Adrenal gland (tissue), 9 donors: ENCODE measurements at regions not wholly inside any gene's neighbourhood (a gene's known extent, or its start where the extent isn't known, plus 50 kb on each side); places are given as distances from the start of the nearest gene placed in this dataset.

Source experiments
- DNase-seq, 7 donors: peaks; one replicate each; pipeline ENCODE4 v3.0.0-alpha.2; 2019 to 2020
- H3K27ac ChIP-seq, 5 donors: fragments of 200-600 bp; sonication (generic) in 4 of 5; 1 replicate in 3 of 5; 2 replicates in 2 of 5; pipeline versions ENCODE4 v1.5.1 to v1.8.0; 2016 to 2020; ENCODE audit warnings: mild to moderate bottlenecking in 1 of 5
- H3K27me3 ChIP-seq: fragments of 200-600 bp; 2 replicates; pipeline ENCODE4 v1.8.0; 2021
- H3K36me3 ChIP-seq, 2 donors: fragments of 200-600 bp; replicated peaks in 1 of 2; 1 replicate in 1 of 2; 2 replicates in 1 of 2; pipeline versions ENCODE4 v1.5.1 to v1.8.0; 2018 to 2022
- H3K4me1 ChIP-seq, 2 donors: fragments of 200-600 bp; replicated peaks in 1 of 2; 1 replicate in 1 of 2; 2 replicates in 1 of 2; pipeline versions ENCODE4 v1.5.1 to v1.8.0; 2018 to 2021
- H3K4me3 ChIP-seq, 4 donors: fragments of 200-600 bp; sonication (generic) in 3 of 4; one replicate each; pipeline ENCODE4 v1.5.1; 2016 to 2018
- H3K9me3 ChIP-seq, 3 donors: fragments of 200-600 bp; sonication (generic) in 1 of 3; replicated peaks in 1 of 3; 1 replicate in 2 of 3; 2 replicates in 1 of 3; pipeline versions ENCODE4 v1.5.1 to v1.8.0; 2016 to 2021
- POLR2A ChIP-seq, 2 donors: fragments of 450-650 bp; IDR thresholded peaks; one replicate each; pipeline ENCODE4 v1.6.1; 2017; ENCODE audit warnings: antibody characterized with exemption in 2 of 2, mild to moderate bottlenecking in 2 of 2, moderate library complexity in 1 of 2
- WGBS, 4 donors: extraction: QIAGEN DNeasy Blood & Tissue Kit in 2 of 4; methylation state at CpG; one replicate each; pipeline versions ENCODE4 v1.1.5 to v1.1.7; 2013 to 2017; 5-methylcytosine and 5-hydroxymethylcytosine counted together
- intact Hi-C, 2 donors: fragments of 100-400 bp; cut with DNase I; formaldehyde crosslinking; loops; one replicate each; pipeline versions ENCODE4 v1.14.1 to v1.15.0; 2022 to 2023
- TF ChIP-seq, protein P1 (sequence below), 6 experiments: fragments of 450-650 bp in 4 of 6; fragments of 200-600 bp in 2 of 6; sonication (generic) in 1 of 6; IDR thresholded peaks; 1 replicate in 5 of 6; 2 replicates in 1 of 6; pipeline versions ENCODE4 v1.5.1 to v1.8.0; 2016 to 2021; ENCODE audit warnings: antibody characterized with exemption in 6 of 6, mild to moderate bottlenecking in 2 of 6, moderate library complexity in 1 of 6
- donor health status: healthy with polysubstance abuse.
- donor health status: Bipolar disorder and iron deficiency.
- donor health status: DM: yes; HTN: yes; CAD: no.
- donor health status: DM: no; HTN: no; CAD: no.
- donor health status: DM: no; HTN: no; CAD: no.

DNA sequence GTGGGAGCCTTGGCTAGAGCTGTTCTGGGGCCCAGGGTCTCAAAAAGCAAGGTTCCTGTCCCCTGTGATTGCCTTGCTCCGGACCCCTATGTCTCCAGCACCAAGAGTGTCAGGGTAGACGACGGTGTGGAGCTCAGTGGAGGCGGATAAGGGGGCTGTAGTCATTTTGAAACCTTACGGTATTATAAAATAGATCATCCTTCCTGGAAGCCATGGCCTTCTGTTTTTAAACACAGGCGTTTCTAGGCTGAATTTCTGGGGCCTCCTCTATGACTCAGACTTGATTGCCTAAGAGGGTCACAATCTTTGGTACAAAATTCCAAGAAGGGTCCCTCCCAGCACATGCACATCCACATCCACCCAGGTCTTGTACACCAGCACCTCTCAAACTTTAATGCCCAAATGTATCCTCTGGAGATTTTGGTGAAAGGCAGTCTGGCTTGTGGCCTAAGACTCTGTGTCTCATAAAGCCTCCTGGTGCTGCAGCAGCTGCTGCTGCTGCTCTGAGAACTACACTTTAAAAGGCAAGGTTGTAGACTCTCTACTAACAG is 70.5 kb upstream of the XCR1 start:
- Histone ChIP-seq H3K27me3 (no peaks in the 10 kb centered on the region), H3K4me3 (no peak overlapping the region), H3K9me3 (no peaks in the 10 kb centered on the region), H3K27ac (peak overlapping the region in 4 of 5 donors; percentile 38 to 89 (median 66)), H3K4me1 (peaks cover 0 to 9% of the 10 kb centered on the region in 2 donors), H3K36me3 (no peaks in the 10 kb centered on the region)
- 56 to 75% (median 69%) methylated on average over 6 of the region's 6 CpGs for WGBS, 4 donors
- peak in 1 of 7 donors; percentile 36 for DNase-seq
- no peak for TF ChIP-seq POLR2A (IDR thresholded peaks at IDR 0.05)
- TF ChIP-seq, protein P1, sequence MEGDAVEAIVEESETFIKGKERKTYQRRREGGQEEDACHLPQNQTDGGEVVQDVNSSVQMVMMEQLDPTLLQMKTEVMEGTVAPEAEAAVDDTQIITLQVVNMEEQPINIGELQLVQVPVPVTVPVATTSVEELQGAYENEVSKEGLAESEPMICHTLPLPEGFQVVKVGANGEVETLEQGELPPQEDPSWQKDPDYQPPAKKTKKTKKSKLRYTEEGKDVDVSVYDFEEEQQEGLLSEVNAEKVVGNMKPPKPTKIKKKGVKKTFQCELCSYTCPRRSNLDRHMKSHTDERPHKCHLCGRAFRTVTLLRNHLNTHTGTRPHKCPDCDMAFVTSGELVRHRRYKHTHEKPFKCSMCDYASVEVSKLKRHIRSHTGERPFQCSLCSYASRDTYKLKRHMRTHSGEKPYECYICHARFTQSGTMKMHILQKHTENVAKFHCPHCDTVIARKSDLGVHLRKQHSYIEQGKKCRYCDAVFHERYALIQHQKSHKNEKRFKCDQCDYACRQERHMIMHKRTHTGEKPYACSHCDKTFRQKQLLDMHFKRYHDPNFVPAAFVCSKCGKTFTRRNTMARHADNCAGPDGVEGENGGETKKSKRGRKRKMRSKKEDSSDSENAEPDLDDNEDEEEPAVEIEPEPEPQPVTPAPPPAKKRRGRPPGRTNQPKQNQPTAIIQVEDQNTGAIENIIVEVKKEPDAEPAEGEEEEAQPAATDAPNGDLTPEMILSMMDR (IDR thresholded peaks at IDR 0.05), result no peak
- intact Hi-C loops, result no loop called here

DNA sequence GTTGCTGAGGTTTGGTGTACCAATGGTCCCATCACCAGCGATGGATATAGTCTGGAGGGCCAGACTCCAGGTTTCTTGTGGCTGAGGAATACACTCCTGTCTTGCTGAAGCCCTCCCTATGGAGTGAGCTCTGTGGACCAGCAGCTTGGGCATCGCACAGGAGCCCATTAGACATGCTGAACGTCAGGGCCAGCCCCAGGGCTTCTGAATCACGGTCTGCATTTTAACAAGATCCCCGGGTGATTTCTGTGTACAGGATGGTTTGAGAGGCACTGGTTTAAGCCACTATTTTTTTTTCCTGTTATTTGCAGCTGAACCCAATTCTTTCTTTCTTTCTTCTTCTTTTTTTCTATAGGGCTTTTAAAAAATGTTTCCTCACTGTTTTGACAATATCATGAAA is 69.5 kb upstream of the XCR1 start:
- TF ChIP-seq POLR2A (IDR thresholded peaks at IDR 0.05), result no peak
- TF ChIP-seq, protein P1 (IDR thresholded peaks at IDR 0.05), result no peak
- Histone ChIP-seq H3K4me3 (no peak overlapping the region), H3K36me3 (no peaks in the 10 kb centered on the region), H3K9me3 (no peaks in the 10 kb centered on the region), H3K4me1 (peaks cover 0 to 9% of the 10 kb centered on the region in 2 donors), H3K27ac (peak overlapping the region in 1 of 5 donors; percentile 71), H3K27me3 (no peaks in the 10 kb centered on the region)
- WGBS, 4 donors, result 75 to 84% (median 82%) methylated on average over 5 of the region's 5 CpGs
- no peak for DNase-seq
- intact Hi-C loops, result no loop called here

DNA sequence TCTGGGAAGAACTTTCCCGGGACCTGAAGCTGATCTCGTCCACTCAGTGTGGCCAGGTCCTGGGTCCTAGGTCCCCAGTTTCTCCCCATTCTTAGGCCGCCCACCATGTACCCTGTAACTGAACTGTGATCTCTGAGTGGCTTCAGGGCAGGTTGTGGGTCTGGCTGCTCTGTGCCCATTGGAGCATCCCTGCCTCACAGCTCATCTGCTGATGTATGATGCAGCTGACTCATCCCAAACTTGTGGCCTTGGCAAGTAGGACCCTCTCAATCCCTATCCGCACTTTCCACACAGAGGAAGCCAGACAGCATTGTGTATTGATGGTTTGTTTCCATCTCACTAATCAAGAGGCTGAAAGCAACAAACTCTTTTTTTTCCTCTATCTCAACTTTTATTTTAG is 69.1 kb upstream of the XCR1 start:
- DNase-seq, result no peak
- intact Hi-C loops, result no loop called here
- no peaks in the 10 kb centered on the region for H3K27me3 ChIP-seq
- no peaks in the 10 kb centered on the region for H3K36me3 ChIP-seq
- peak overlapping the region in 1 of 5 donors; percentile 71 for H3K27ac ChIP-seq
- no peaks in the 10 kb centered on the region for H3K9me3 ChIP-seq
- no peak for TF ChIP-seq POLR2A (IDR thresholded peaks at IDR 0.05)
- TF ChIP-seq, protein P1 (IDR thresholded peaks at IDR 0.05), result no peak
- H3K4me1 ChIP-seq, result peaks cover 0 to 9% of the 10 kb centered on the region in 2 donors
- H3K4me3 ChIP-seq, result no peak overlapping the region
- 86 to 95% (median 90%) methylated on average over 4 of the region's 4 CpGs for WGBS, 4 donors

DNA sequence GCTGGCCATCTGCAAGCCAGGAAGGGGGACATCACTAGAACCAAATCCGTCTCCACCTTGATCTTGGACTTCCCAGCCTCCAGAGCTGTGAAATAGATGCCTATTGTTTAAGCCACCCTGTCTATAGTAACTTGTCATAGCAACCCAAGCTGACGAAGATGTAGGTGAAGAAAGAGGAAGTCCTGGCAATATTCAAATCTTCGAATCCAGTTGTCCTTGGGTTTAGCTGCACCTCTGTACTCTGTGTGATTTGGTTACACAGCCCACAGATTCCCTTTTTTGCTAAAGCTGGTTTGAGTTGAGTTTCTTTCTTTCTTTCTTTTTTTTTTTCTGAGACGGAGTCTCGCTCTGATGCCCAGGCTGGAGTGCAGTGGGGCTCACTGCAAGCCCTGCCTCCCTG is 68.0 kb upstream of the XCR1 start:
- Histone ChIP-seq H3K27ac (peak overlapping the region in 1 of 5 donors; percentile 71), H3K9me3 (no peaks in the 10 kb centered on the region), H3K27me3 (no peaks in the 10 kb centered on the region), H3K36me3 (no peaks in the 10 kb centered on the region), H3K4me3 (no peak overlapping the region), H3K4me1 (peaks cover 0 to 11% of the 10 kb centered on the region in 2 donors)
- intact Hi-C loops, result no loop called here
- no peak for TF ChIP-seq POLR2A (IDR thresholded peaks at IDR 0.05)
- TF ChIP-seq, protein P1 (IDR thresholded peaks at IDR 0.05), result no peak
- DNase-seq, result no peak
- WGBS, 4 donors, result 76 to 90% (median 79%) methylated on average over 5 of the region's 5 CpGs
